Endothelial cell of umbilical vein (primary cell): ENCODE measurements at regions not wholly inside any gene's neighbourhood (a gene's known extent, or its start where the extent isn't known, plus 50 kb on each side); places are given as distances from the start of the nearest gene placed in this dataset.

Source experiments
- BruUV-seq: library from RNA; stranded (reverse); fragments of 400-500 nt; replicated peaks from 2 replicates; lab custom pipeline; 2021; lab: Mats Ljungman, UMichigan
- CTCF ChIA-PET: fragments of 300-600, 350-600 bp; sonication (Branson Sonifier 250); formaldehyde crosslinking; loops from one replicate; lab custom pipeline; 2021; ENCODE audit warnings: antibody characterized with exemption, inconsistent platforms; lab: Charles Lee
- POLR2A ChIA-PET: fragments of 300-600, 350-600 bp; sonication (Branson Sonifier 250); formaldehyde crosslinking; loops from one replicate; lab custom pipeline; 2021; ENCODE audit warnings: antibody characterized with exemption, inconsistent platforms; lab: Charles Lee
- DNase-seq: peaks from one replicate; pipeline ENCODE4 v3.0.0-alpha.2; 2011; ENCODE audit warnings: low read depth, low spot score
- FAIRE-seq: peaks from 2 replicates; lab custom pipeline; 2011; peaks lifted over from hg19 to GRCh38; lab: Jason Lieb, UNC
- H2AFZ ChIP-seq: 2 replicates; pipeline ENCODE4 v1.6.0; 2012; ENCODE audit warnings: low read depth, low read length, control low read depth, inconsistent platforms
- H3K27ac ChIP-seq: 2 replicates; pipeline ENCODE4 v1.5.1; 2011; ENCODE audit warnings: low read depth, mild to moderate bottlenecking, control low read depth, low read length, moderate library complexity; ENCODE audit not compliant: insufficient read depth
- H3K27me3 ChIP-seq, 2 experiments: 2 replicates each; pipeline versions ENCODE4 v1.6.0 to v1.6.1; 2011; ENCODE audit warnings: low read length in 2 of 2, mixed read lengths in 1 of 2; ENCODE audit not compliant: control insufficient read depth in 2 of 2, insufficient read depth in 2 of 2
- H3K36me3 ChIP-seq, 2 experiments: 2 replicates in 1 of 2; 3 replicates in 1 of 2; pipeline ENCODE4 v1.5.1; 2011; ENCODE audit warnings: low read length in 2 of 2, mild to moderate bottlenecking in 1 of 2, moderate library complexity in 1 of 2; ENCODE audit not compliant: control insufficient read depth in 2 of 2, insufficient read depth in 2 of 2; ENCODE audit errors: extremely low read depth in 1 of 2
- H3K4me1 ChIP-seq: 3 replicates; pipeline ENCODE4 v1.5.1; 2011; ENCODE audit warnings: mild to moderate bottlenecking, low read length; ENCODE audit not compliant: control insufficient read depth, insufficient read depth; ENCODE audit errors: extremely low read depth
- H3K4me2 ChIP-seq: 2 replicates; pipeline ENCODE4 v1.6.1; 2011; ENCODE audit warnings: low read length, control low read depth, mixed read lengths; ENCODE audit not compliant: insufficient read depth
- H3K4me3 ChIP-seq, 3 experiments: fragments of 200-600 bp in 1 of 3; sonication (generic), shearing (Covaris generic) in 1 of 3; replicated peaks in 1 of 3; 2 replicates each; pipeline ENCODE4 v1.5.1; 2011 to 2016; ENCODE audit warnings: control low read depth in 3 of 3, low read length in 3 of 3, mild to moderate bottlenecking in 2 of 3, inconsistent platforms in 1 of 3, low read depth in 1 of 3, moderate library complexity in 1 of 3; ENCODE audit not compliant: insufficient read depth in 1 of 3
- H3K79me2 ChIP-seq: 2 replicates; pipeline ENCODE4 v1.6.0; 2012; ENCODE audit warnings: low read length, inconsistent platforms; ENCODE audit not compliant: control insufficient read depth, insufficient read depth
- H3K9ac ChIP-seq: replicated peaks from 2 replicates; pipeline ENCODE3; 2011; ENCODE audit warnings: low read length, control low read depth; ENCODE audit not compliant: insufficient read depth; ENCODE audit errors: extremely low read depth
- H3K9me1 ChIP-seq: replicated peaks from 3 replicates; pipeline ENCODE4 v1.6.0; 2011; ENCODE audit warnings: mild to moderate bottlenecking, low read length; ENCODE audit not compliant: control insufficient read depth, insufficient read depth; ENCODE audit errors: extremely low read depth
- H3K9me3 ChIP-seq: replicated peaks from 2 replicates; pipeline ENCODE4 v1.5.1; 2012; ENCODE audit warnings: low read length, inconsistent platforms; ENCODE audit not compliant: control insufficient read depth, insufficient read depth
- H4K20me1 ChIP-seq: replicated peaks from 2 replicates; pipeline ENCODE3; 2011; ENCODE audit warnings: mild to moderate bottlenecking, low read length; ENCODE audit not compliant: control insufficient read depth, insufficient read depth; ENCODE audit errors: extremely low read depth
- EZH2 ChIP-seq: IDR thresholded peaks from 2 replicates; pipeline ENCODE4 v1.6.1; 2012; ENCODE audit warnings: borderline replicate concordance, low read depth, mild to moderate bottlenecking, moderate library complexity, low read length, inconsistent platforms; ENCODE audit not compliant: severe bottlenecking
- FOS ChIP-seq: IDR thresholded peaks from 2 replicates; pipeline ENCODE4 v1.6.1; 2011; ENCODE audit warnings: mild to moderate bottlenecking, low read length, moderate library complexity, borderline replicate concordance; ENCODE audit not compliant: insufficient read depth
- GATA2 ChIP-seq: IDR thresholded peaks from 2 replicates; pipeline ENCODE4 v1.7.0; 2011; ENCODE audit warnings: low read depth, mild to moderate bottlenecking, moderate library complexity, mixed read lengths, low read length; ENCODE audit not compliant: insufficient read length, insufficient read depth
- JUN ChIP-seq: IDR thresholded peaks from 2 replicates; pipeline ENCODE4 v1.6.1; 2011; ENCODE audit warnings: borderline replicate concordance, low read depth; ENCODE audit not compliant: insufficient read length, insufficient read depth
- MAX ChIP-seq: IDR thresholded peaks from 2 replicates; pipeline ENCODE4 v1.6.1; 2011; ENCODE audit not compliant: insufficient read depth, insufficient read length
- MYC ChIP-seq: IDR thresholded peaks from one replicate; pipeline ENCODE4 v1.6.1; 2011; ENCODE audit warnings: mild to moderate bottlenecking, low read depth, low read length
- POLR2A ChIP-seq: IDR thresholded peaks from 2 replicates; pipeline ENCODE4 v1.6.1; 2012; ENCODE audit warnings: low read depth, mild to moderate bottlenecking, control low read depth, low read length
- POLR2AphosphoS5 ChIP-seq: IDR thresholded peaks from 2 replicates; pipeline ENCODE4 v1.6.1; 2012; ENCODE audit warnings: low read depth, mild to moderate bottlenecking, control low read depth, low read length, moderate library complexity; ENCODE audit not compliant: insufficient read depth
- dilution Hi-C: fragments of 300-500 bp; cut with MboI; formaldehyde crosslinking; loops from one replicate; pipeline ENCODE4 v1.15.0; 2019; ENCODE audit warnings: low sequenced_read_pairs; ENCODE audit not compliant: extremely low pct_ligation_motif_present
- intact Hi-C: fragments of 100-400 bp; cut with micrococcal nuclease; formaldehyde crosslinking; loops from one replicate; pipeline ENCODE4 v1.10.0; 2022
- TF ChIP-seq, protein P1 (sequence below), 2 donors: IDR thresholded peaks; 1 replicate in 1 of 2; 2 replicates in 1 of 2; pipeline ENCODE4 v1.5.1; 2011; ENCODE audit warnings: low read length in 2 of 2, mild to moderate bottlenecking in 2 of 2, moderate library complexity in 2 of 2, control low read depth in 1 of 2, inconsistent platforms in 1 of 2, low read depth in 1 of 2; ENCODE audit not compliant: insufficient read depth in 1 of 2; ENCODE audit errors: extremely low read depth in 1 of 2

DNA sequence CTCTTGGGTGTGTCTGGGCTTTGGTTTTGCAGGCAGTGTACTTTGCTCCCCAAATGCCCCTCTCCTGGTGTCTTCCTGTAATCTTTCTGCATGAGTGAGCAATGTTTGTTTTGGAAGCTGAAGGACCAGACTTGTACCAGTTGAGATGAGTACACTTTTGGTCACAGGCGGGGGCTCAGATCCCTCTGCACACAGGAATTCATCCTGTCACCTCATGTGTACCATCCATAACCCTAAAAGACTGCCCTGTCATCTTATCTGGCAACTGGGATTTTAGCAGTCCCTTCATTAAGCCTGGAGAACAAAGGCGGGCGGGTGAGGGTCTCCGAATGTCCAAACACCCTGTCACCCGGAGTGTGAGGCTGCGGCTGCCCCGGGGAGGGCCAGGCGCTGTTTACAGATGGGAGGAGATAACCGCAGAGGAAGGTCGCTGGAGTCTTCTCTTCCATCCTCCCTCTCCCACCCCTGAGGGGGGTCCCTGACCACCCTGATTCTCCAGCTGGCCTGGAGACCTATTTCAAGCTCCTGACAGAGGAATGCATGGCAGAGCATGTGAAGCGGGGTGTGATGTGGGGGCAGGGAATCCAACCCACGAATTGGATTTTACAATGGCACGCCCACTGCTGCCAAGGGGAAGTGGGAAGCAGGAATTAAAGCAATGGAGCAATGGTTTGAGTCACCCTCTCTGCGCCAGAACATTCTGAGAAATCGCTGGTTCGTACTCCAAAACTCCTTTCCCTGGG is 158.2 kb upstream of the MYCN start:
- no peaks in the 10 kb centered on the region for H3K4me1 ChIP-seq
- FAIRE-seq (no peak), DNase-seq (no peak)
- H3K9ac ChIP-seq: no peak overlapping the region
- no peaks in the 10 kb centered on the region for H3K9me3 ChIP-seq
- TF ChIP-seq MYC (no peak), GATA2 (no peak), POLR2AphosphoS5 (no peak), POLR2A (no peak), FOS (no peak), EZH2 (no peak), JUN (no peak), MAX (no peak)
- TF ChIP-seq, protein P1, sequence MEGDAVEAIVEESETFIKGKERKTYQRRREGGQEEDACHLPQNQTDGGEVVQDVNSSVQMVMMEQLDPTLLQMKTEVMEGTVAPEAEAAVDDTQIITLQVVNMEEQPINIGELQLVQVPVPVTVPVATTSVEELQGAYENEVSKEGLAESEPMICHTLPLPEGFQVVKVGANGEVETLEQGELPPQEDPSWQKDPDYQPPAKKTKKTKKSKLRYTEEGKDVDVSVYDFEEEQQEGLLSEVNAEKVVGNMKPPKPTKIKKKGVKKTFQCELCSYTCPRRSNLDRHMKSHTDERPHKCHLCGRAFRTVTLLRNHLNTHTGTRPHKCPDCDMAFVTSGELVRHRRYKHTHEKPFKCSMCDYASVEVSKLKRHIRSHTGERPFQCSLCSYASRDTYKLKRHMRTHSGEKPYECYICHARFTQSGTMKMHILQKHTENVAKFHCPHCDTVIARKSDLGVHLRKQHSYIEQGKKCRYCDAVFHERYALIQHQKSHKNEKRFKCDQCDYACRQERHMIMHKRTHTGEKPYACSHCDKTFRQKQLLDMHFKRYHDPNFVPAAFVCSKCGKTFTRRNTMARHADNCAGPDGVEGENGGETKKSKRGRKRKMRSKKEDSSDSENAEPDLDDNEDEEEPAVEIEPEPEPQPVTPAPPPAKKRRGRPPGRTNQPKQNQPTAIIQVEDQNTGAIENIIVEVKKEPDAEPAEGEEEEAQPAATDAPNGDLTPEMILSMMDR (IDR thresholded peaks at IDR 0.05; ENCODE audit: extremely low read depth in 1 of 2, insufficient read depth in 1 of 2, low read depth in 1 of 2, low read length in 2 of 2): no peak
- H3K4me3 ChIP-seq: no peak overlapping the region
- H4K20me1 ChIP-seq: no peaks in the 10 kb centered on the region
- no peak overlapping the region for H3K4me2 ChIP-seq
- no peaks in the 10 kb centered on the region for H3K36me3 ChIP-seq
- intact Hi-C loops (no loop called here), dilution Hi-C loops (no loop called here)
- no TSS peak for BruUV-seq
- ChIA-PET POLR2A (no interaction called here), CTCF (no interaction called here)
- H2AFZ ChIP-seq: no peak overlapping the region
- H3K9me1 ChIP-seq: no peaks in the 10 kb centered on the region
- H3K27me3 ChIP-seq: no peaks in the 10 kb centered on the region
- H3K79me2 ChIP-seq: no peaks in the 10 kb centered on the region
- H3K27ac ChIP-seq: no peak overlapping the region
